ENCODE measurements at regions not wholly inside any gene's neighbourhood (a gene's known extent, or its start where the extent isn't known, plus 50 kb on each side); places are given as distances from the start of the nearest gene placed in this dataset.
A peak's percentile ranks its signal among the peaks of the same experiment; 100 is the strongest.
"Not testable (repeated sequence)": the region's sequence is repeated elsewhere in the genome, so short reads cannot be mapped to it uniquely, and the experiment has no call there.

GRCh38 chr14:99995700-99996356, 69.4 kb upstream of the EVL start:
- peak; percentile 81 for DNase-seq

- no peak for DNase-seq
These were observed 68.2 kb upstream of the EVL start for GRCh38 chr14:99996951-99997571.

GRCh38 chr14:100000398-100000797, 64.8 kb upstream of the EVL start:
- not testable (repeated sequence) for DNase-seq

- DNase-seq, result no peak
These were observed 60.8 kb upstream of the EVL start for GRCh38 chr14:100004392-100004791.

GRCh38 chr14:100007254-100007653, 58.0 kb upstream of the EVL start:
- no peak for DNase-seq

- not testable (repeated sequence) for DNase-seq
These were observed 55.4 kb upstream of the EVL start for GRCh38 chr14:100009802-100010201.

GRCh38 chr14:100010679-100011078, 54.5 kb upstream of the EVL start:
- DNase-seq, result no peak

- DNase-seq, result no peak
These were observed 53.4 kb upstream of the EVL start for GRCh38 chr14:100011628-100012325.

- peak; percentile 36 for DNase-seq
These were observed 52.5 kb upstream of the EVL start for GRCh38 chr14:100012478-100013327.

- peak; percentile 80 for DNase-seq
These were observed 50.0 kb upstream of the EVL start for GRCh38 chr14:100015251-100015655.
